Gastroesophageal sphincter (tissue), 3 donors: ENCODE measurements at regions not wholly inside any gene's neighbourhood (a gene's known extent, or its start where the extent isn't known, plus 50 kb on each side); places are given as distances from the start of the nearest gene placed in this dataset.

ENCODE experiments used
- CTCF ChIP-seq, 4 experiments: fragments of 200-600 bp in 2 of 4; fragments of 450-650 bp in 2 of 4; sonication (generic) in 1 of 4; IDR thresholded peaks; one replicate each; pipeline ENCODE4 v1.5.1; 2017 to 2019; ENCODE audit warnings: antibody characterized with exemption in 4 of 4, mild to moderate bottlenecking in 2 of 4, moderate library complexity in 2 of 4
- EP300 ChIP-seq: sonication (generic); formaldehyde crosslinking; IDR thresholded peaks from one replicate; pipeline ENCODE4 v1.6.1; 2017; ENCODE audit warnings: antibody characterized with exemption, mild to moderate bottlenecking
- POLR2A ChIP-seq, 2 donors: fragments of 450-650 bp; IDR thresholded peaks; one replicate each; pipeline ENCODE4 v1.6.1; 2017; ENCODE audit warnings: antibody characterized with exemption in 2 of 2, mild to moderate bottlenecking in 2 of 2, moderate library complexity in 1 of 2

- TF ChIP-seq CTCF (IDR thresholded peaks at IDR 0.05) (peak in 1 of 4 experiments; percentile 15), EP300 (no peak), POLR2A (IDR thresholded peaks at IDR 0.05) (no peak)
These were observed 280.4 kb downstream of the GALC start for GRCh38 chr14:87712396-87713090.
